Endothelial cell of umbilical vein (primary cell): ENCODE measurements at regions not wholly inside any gene's neighbourhood (a gene's known extent, or its start where the extent isn't known, plus 50 kb on each side); places are given as distances from the start of the nearest gene placed in this dataset.

ENCODE experiments used
- CTCF ChIP-seq, 2 donors: IDR thresholded peaks; 1 replicate in 1 of 2; 2 replicates in 1 of 2; pipeline ENCODE4 v1.5.1; 2011; ENCODE audit warnings: low read length in 2 of 2, mild to moderate bottlenecking in 2 of 2, moderate library complexity in 2 of 2, control low read depth in 1 of 2, inconsistent platforms in 1 of 2, low read depth in 1 of 2; ENCODE audit not compliant: insufficient read depth in 1 of 2; ENCODE audit errors: extremely low read depth in 1 of 2
- EZH2 ChIP-seq: IDR thresholded peaks from 2 replicates; pipeline ENCODE4 v1.6.1; 2012; ENCODE audit warnings: borderline replicate concordance, low read depth, mild to moderate bottlenecking, moderate library complexity, low read length, inconsistent platforms; ENCODE audit not compliant: severe bottlenecking
- FOS ChIP-seq: IDR thresholded peaks from 2 replicates; pipeline ENCODE4 v1.6.1; 2011; ENCODE audit warnings: mild to moderate bottlenecking, low read length, moderate library complexity, borderline replicate concordance; ENCODE audit not compliant: insufficient read depth
- GATA2 ChIP-seq: IDR thresholded peaks from 2 replicates; pipeline ENCODE4 v1.7.0; 2011; ENCODE audit warnings: low read depth, mild to moderate bottlenecking, moderate library complexity, mixed read lengths, low read length; ENCODE audit not compliant: insufficient read length, insufficient read depth
- JUN ChIP-seq: IDR thresholded peaks from 2 replicates; pipeline ENCODE4 v1.6.1; 2011; ENCODE audit warnings: borderline replicate concordance, low read depth; ENCODE audit not compliant: insufficient read length, insufficient read depth
- MAX ChIP-seq: IDR thresholded peaks from 2 replicates; pipeline ENCODE4 v1.6.1; 2011; ENCODE audit not compliant: insufficient read depth, insufficient read length
- MYC ChIP-seq: IDR thresholded peaks from one replicate; pipeline ENCODE4 v1.6.1; 2011; ENCODE audit warnings: mild to moderate bottlenecking, low read depth, low read length
- POLR2A ChIP-seq: IDR thresholded peaks from 2 replicates; pipeline ENCODE4 v1.6.1; 2012; ENCODE audit warnings: low read depth, mild to moderate bottlenecking, control low read depth, low read length
- POLR2AphosphoS5 ChIP-seq: IDR thresholded peaks from 2 replicates; pipeline ENCODE4 v1.6.1; 2012; ENCODE audit warnings: low read depth, mild to moderate bottlenecking, control low read depth, low read length, moderate library complexity; ENCODE audit not compliant: insufficient read depth

GRCh38 chr16:49183911-49184310, 97.7 kb downstream of the CBLN1 start:
- TF ChIP-seq CTCF (IDR thresholded peaks at IDR 0.05; ENCODE audit: extremely low read depth in 1 of 2, insufficient read depth in 1 of 2, low read depth in 1 of 2, low read length in 2 of 2) (no peak), POLR2A (no peak), EZH2 (no peak), MAX (no peak), JUN (no peak), POLR2AphosphoS5 (no peak), MYC (no peak), FOS (no peak), GATA2 (no peak)
